IPS-18c (cell line): ENCODE measurements at regions not wholly inside any gene's neighbourhood (a gene's known extent, or its start where the extent isn't known, plus 50 kb on each side); places are given as distances from the start of the nearest gene placed in this dataset.

Experiments
- H3K4me3 ChIP-seq: 2 replicates; pipeline ENCODE4 v1.7.0; 2013; ENCODE audit warnings: low read depth, mild to moderate bottlenecking, low read length, moderate library complexity; ENCODE audit not compliant: insufficient read depth
- H3K9me3 ChIP-seq: one replicate; pipeline ENCODE4 v1.6.1; 2013; ENCODE audit warnings: mild to moderate bottlenecking, low read length, moderate library complexity; ENCODE audit not compliant: control insufficient read depth, insufficient read depth

GRCh38 chr14:23694949-23695663 is 58.9 kb downstream of the DHRS2 start:
- peaks cover 10% of the 10 kb centered on the region for H3K9me3 ChIP-seq
- H3K4me3 ChIP-seq, result peak overlapping the region; percentile 44; the same call in 1 of the 2 replicates

GRCh38 chr14:23695664-23695999 is 59.5 kb downstream of the DHRS2 start:
- Histone ChIP-seq H3K9me3 (peaks cover 6% of the 10 kb centered on the region), H3K4me3 (no peak overlapping the region; the same call in 1 of the 2 replicates)

GRCh38 chr14:23696701-23697239 is 60.6 kb downstream of the DHRS2 start:
- H3K4me3 ChIP-seq, result no peak overlapping the region

GRCh38 chr14:23697680-23698079 is 61.5 kb downstream of the DHRS2 start:
- peaks cover 3% of the 10 kb centered on the region for H3K9me3 ChIP-seq
- no peak overlapping the region for H3K4me3 ChIP-seq

More at GRCh38 chr14:23696701-23697239, 60.6 kb downstream of the DHRS2 start:
- H3K9me3 ChIP-seq, result peaks cover 6% of the 10 kb centered on the region

GRCh38 chr14:23702656-23703426 is 66.7 kb downstream of the DHRS2 start:
- Histone ChIP-seq H3K9me3 (peaks cover 16% of the 10 kb centered on the region), H3K4me3 (no peak overlapping the region)

GRCh38 chr14:23704890-23705289 is 68.7 kb downstream of the DHRS2 start:
- H3K4me3 ChIP-seq, result no peak overlapping the region
- peaks cover 13% of the 10 kb centered on the region for H3K9me3 ChIP-seq

- no peak overlapping the region for H3K4me3 ChIP-seq
- H3K9me3 ChIP-seq, result peaks cover 13% of the 10 kb centered on the region
These were observed 71.3 kb downstream of the DHRS2 start for GRCh38 chr14:23707415-23707814.

GRCh38 chr14:23708343-23708742 is 72.2 kb downstream of the DHRS2 start:
- Histone ChIP-seq H3K4me3 (no peak overlapping the region), H3K9me3 (peaks cover 13% of the 10 kb centered on the region)

GRCh38 chr14:23709923-23710322 is 73.8 kb downstream of the DHRS2 start:
- peaks cover 11% of the 10 kb centered on the region for H3K9me3 ChIP-seq
- no peak overlapping the region for H3K4me3 ChIP-seq

GRCh38 chr14:23712287-23712686 is 76.1 kb downstream of the DHRS2 start:
- Histone ChIP-seq H3K9me3 (peaks cover 2% of the 10 kb centered on the region), H3K4me3 (no peak overlapping the region)

GRCh38 chr14:23719225-23719985 is 83.2 kb downstream of the DHRS2 start:
- no peaks in the 10 kb centered on the region for H3K9me3 ChIP-seq
- H3K4me3 ChIP-seq, result no peak overlapping the region

- Histone ChIP-seq H3K4me3 (no peak overlapping the region), H3K9me3 (no peaks in the 10 kb centered on the region)
These were observed 86.5 kb downstream of the DHRS2 start for GRCh38 chr14:23722675-23723074.

GRCh38 chr14:23723911-23724310 is 87.7 kb downstream of the DHRS2 start:
- Histone ChIP-seq H3K9me3 (no peaks in the 10 kb centered on the region), H3K4me3 (no peak overlapping the region)

GRCh38 chr14:23725528-23725927 is 89.4 kb downstream of the DHRS2 start:
- H3K9me3 ChIP-seq, result no peaks in the 10 kb centered on the region
- no peak overlapping the region for H3K4me3 ChIP-seq

GRCh38 chr14:23725980-23726710 is 90.0 kb downstream of the DHRS2 start:
- Histone ChIP-seq H3K4me3 (no peak overlapping the region), H3K9me3 (no peaks in the 10 kb centered on the region)

GRCh38 chr14:23727566-23728335 is 91.6 kb downstream of the DHRS2 start:
- H3K9me3 ChIP-seq, result no peaks in the 10 kb centered on the region
- no peak overlapping the region for H3K4me3 ChIP-seq
